ENCODE measurements at regions not wholly inside any gene's neighbourhood (a gene's known extent, or its start where the extent isn't known, plus 50 kb on each side); places are given as distances from the start of the nearest gene placed in this dataset.
"Not testable (repeated sequence)": the region's sequence is repeated elsewhere in the genome, so short reads cannot be mapped to it uniquely, and the experiment has no call there.

DNA sequence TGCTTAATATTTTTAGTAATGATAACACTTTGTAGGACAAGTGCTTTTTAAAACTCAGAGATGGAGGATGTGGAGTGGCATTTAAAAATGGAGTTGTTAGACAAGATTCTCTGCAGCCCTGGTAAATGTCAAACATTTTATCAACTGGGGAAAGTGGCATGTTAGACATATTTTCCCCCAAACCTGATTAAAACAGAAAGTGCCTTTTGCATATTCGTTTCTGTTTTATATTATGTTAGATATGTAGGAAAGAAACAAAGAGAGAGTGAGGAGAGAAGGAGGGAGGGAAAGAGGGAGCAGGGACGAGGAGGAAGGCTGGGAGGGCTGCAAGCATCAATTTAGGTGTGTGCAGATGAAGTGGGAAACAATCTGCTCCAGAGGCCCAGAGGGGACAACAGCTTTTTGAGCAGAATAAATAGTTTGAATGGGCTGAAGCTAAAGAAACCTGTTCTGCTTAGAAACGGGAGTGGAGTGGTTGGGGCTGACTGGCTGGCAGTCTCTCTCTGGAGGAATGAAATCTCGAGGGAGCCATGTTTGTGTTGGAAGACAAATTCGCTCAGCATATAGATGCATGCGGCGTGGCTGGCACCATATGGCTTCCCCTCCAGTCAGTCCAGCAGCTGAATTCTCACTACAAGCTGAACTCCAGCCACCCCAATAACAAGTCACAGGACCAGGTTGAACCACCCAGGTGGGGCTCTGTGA is 502.2 kb downstream of the AJAP1 start:
- DNase-seq = no peak

DNA sequence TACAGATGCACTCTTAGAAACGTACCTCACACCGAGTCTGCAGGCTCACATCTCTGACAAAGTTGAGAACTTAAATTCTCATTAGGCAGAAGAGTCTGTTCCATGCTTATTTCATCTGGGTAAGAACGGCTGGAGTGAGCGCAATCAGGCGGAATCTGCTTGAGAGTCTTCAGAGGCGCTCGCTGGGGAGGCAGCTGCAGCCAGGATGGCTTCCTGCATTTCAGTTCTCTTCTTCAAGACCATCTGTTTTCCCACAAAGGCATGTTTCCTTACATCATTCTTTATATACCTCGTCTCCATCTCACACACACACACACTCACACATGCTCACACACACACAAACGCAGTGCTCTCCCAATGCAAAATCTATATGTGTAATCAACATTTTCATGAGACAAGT is 497.1 kb downstream of the AJAP1 start:
- DNase-seq = no peak

DNA sequence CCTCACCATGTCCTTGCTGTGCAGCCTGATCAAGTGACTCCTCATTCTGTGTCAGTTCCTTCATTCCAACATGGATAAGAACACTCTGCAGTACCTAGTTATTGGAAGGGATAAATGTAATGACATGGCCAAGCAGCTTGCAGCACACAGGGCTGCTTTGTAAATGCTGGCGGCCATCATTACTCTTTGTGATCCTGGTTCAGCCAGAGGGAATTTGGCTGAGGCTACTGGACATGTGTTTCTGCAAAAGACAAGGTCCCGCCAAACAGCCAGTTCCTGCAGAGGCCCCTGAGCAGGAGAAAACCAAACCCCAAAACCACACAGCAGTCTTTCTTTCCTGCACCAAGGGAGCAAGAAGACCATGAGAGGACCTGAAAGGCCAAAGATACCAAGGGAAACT is 495.8 kb downstream of the AJAP1 start:
- no peak for DNase-seq

DNA sequence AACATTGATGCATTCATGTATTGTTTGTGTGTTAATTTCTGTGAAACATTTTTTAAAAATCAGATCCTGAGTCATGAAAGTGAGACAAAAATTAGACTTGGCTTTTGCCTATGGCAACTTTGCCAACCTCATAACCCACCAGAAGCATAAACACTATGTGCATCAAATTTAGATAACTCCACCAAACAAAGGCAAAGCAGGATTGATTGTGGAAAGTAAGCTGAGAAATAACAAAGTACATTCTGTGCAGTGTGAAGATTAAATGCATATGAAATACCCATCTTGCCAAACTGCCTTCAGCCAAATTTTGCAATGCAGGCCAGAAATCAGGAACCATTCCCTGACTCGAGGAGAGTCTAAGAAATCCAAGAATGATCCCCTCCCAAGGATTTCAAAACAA is 493.4 kb downstream of the AJAP1 start:
- DNase-seq = no peak

DNA sequence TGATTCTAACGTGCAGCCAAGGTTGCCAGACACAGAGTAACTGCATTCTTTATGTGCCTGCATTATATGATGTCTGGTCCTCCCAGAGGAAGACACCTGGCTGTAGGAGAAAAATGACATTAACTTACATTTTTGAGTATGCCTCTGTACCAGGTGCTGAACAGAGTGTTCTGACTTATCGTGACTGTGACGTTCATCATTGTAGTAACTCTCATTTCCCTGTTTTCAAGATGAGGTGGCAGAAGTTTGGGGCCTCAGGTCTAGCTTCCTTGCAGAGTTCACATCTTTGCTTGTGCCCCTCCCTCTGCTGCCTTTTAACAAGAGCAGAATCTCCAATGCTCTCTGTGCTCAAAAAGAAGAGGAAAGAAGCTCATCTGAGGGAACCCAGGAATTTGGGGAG is 488.0 kb downstream of the AJAP1 start:
- DNase-seq = no peak

DNA sequence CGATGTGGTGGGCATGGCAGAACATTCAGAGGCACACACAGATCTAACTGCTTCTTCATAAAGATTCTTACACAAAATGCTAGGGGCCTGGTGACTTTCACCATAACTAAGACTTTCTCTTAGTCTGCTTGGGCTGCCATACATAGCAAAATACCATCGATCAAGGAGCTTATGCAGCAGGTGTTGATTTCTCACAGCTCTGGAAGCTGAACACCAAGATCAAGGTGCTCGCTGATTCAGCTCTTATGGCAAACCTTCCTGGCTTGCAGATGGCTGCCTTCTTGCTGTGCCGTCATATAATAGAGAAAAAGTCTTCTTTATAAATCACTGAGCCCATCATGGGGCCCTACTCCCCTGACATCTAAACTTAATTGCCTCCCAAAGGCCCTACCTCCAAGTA is 487.3 kb downstream of the AJAP1 start:
- DNase-seq = no peak

DNA sequence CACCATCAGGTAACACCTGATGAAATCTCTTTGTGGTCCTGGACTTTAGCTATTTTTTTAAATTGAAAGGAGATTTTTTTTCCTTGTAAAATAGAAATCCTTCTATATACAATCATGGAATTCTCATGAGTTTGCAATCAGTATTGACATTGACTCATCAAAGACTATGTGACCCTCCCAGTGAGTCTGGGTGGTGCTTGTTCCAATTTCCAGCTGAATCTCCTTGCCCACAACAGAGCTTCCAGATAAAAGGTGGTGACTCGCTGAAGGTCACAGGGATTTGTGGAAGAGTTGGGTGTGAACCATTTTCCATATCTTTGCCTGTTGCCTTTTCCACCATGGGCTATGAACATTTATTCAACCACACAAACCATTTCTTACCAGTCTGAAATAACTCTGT is 486.6 kb downstream of the AJAP1 start:
- no peak for DNase-seq

DNA sequence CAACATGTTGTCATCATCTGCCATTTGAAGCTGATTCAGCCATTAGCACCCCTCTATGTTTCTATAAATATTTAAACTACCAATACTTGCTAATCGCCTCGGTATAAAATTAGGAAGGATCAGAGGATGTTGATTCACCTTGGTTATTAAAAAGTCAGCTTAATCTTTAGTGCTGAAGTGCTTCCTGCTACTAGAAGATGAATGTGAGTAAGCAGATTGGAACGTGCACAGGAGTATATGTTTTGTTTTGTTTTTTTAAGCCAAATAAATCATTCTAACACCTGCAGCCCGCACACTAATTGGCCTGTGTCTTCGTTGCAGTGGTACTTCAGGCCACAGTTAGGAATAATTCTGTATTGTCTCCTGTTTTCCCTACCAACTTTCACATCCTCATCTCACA is 485.7 kb downstream of the AJAP1 start:
- DNase-seq = no peak

DNA sequence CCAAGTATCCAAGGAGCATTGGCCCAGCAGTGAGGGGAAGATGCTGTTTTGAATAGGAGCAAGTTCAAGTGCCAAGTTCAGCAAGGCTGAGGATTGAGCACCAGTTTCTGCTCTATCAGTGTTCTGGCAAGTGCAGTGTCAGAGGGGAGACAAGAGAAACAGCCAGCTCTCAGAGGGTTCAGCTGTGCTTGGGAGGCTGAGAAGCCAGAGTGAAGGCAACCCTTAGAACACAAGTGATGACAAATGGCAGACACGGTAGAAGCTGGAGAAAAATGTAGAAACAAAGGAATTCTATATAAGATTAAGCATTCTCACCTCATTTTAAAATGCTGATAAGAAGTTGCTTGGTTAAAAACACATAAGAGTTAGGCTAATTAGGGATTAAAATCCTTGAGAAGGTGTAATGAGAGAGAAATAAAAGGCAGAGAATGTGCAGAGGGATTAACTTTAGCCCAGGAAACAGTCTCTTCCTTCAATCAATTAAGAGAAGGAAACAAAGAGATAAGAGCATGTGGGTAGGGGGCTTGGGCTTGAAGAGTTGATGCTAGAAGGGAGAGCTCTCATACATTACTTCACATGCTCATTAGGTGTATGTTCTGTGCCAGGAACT is 475.4 kb downstream of the AJAP1 start:
- DNase-seq = no peak

DNA sequence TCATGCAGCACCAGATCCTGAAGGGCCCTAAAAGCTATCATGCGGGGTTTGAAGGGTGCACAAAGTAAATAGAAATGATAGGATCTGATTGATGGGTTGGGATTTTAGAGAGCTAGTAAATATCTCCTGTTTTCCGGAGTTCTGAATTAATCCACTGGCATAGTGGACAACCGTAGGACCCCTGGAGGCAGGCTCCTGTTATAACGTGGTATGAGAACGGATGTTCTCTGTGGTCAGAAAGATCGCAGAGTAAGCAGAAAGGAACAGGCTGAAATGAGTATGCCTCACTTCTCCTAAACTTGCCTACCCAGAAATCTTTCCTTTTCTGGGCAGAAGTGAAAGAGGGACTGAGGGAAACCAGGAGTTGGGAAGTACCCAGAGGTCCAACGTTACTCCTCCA is 470.8 kb downstream of the AJAP1 start:
- no peak for DNase-seq

DNA sequence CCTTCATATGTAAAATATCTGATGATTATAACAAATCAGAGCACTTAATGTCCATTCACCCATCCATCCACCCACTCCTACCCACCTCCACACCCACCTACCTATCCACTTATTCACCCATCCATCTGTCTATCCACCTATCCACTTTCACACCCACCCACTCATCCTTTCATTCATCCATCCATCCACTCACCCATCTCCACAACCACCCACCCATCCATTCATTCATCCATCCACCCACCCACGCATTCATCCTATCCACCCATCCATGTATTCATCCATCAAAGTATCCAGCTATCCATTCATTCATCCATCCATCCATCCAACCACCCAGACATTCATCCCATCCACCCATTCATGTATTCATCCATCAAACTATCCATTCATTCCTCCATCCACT is 466.1 kb downstream of the AJAP1 start:
- no peak for DNase-seq

DNA sequence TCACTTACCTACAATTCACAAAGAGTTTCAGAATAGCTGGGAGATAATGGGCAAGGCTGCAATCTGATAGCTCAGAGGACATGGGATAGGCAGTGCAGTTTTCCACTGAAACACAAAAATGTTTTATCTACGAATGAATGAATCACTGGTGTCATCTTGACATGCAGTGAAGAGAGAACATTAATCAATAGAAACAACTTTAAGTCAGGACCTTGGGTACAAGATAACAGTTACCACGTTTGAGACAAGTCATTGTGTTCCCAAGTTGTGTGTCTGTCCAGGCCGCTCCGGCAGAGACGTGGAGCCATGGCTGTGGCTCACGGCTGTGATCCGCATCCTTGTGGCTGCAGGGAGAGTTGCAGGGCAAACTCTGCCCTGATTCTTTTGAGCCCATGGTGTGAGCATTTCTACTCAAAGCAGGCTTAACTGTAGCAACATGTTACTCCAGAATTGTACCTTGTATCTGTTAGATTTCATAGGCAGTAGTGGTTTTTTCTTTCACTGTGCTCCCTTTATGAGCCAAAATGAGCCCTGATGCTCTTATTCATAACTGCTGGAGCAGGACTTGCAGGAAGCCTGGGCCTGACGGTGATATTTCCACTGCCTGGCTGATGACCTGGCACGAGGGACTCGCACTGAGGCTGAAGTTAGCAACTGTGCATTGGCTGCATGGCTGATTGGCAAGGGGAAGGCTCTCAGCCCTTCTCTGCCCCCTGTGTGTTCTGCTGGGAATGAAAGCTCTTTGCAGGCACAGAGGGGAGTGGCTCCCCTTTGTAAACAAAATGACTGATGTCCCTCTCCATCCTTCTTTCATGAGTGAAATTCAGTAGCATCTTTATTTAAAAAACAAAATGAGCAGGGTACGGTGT is 465.2 kb downstream of the AJAP1 start:
- no peak for DNase-seq

DNA sequence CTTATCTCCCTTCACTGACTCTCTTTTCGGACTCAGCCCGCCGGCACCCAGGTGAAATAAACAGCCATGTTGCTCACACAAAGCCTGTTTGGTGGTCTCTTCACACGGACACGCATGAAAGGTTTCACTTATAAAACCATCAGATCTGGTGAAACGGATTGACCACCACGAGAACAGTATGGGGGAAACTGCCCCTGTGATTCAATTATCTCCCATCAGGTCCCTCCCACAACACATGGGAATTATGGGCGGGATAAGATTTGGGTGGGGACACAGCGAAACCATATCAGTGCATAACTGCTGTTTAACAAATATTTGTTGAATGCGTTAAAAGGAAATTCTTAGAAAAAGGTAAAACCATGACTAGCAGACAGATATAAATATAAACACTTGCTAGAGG is 464.4 kb downstream of the AJAP1 start:
- DNase-seq = not testable (repeated sequence)

DNA sequence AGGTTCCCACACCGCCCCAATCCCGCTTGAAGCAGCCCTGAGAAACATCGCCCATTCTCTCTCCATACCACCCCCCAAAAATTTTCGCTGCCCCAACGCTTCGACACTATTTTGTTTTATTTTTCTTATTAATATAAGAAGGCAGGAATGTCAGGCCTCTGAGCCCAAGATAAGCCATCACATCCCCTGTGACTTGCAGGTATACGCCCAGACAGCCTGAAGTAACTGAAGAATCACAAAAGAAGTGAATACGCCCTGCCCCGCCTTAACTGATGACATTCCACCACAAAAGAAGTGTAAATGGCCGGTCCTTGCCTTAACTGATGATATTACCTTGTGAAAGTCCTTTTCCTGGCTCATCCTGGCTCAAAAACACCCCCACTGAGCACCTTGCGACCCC is 463.9 kb downstream of the AJAP1 start:
- not testable (repeated sequence) for DNase-seq

DNA sequence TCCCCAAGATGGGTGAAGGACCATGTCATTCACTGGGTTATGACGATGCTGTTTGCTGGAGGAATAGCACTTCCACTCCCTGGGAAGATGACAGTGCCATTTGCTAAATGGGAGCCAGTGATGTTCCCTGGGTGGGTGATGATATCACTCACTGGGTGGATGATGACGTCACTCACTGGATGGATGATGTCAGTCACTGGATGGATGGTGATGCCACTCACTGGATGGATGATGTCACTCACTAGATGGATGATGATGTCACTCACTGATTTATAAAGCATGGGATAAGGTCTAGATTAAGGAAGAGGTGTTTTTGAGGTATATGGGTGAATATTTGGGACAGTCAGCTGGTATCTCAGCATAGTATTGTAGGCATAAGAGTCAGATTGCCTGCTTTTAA is 457.2 kb downstream of the AJAP1 start:
- DNase-seq = no peak

DNA sequence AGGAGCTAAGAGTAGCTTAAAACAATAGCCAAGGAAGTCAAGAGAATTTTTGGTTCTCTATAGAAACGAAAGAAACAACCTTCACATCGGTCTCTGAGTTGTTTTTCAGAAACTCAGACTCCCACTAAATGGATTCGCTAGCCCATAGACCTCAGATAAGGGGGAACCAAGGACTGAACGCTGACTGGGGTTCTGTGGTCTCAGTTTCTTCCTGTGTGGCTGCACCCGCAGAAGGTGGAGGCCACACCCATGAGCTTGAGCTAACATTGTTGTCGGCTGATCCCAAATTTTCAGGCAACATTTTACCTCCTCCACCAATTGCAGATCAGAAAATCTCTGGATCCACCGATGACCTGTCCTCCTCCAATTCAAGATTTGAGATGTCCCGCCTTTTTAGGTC is 456.1 kb downstream of the AJAP1 start:
- no peak for DNase-seq

DNA sequence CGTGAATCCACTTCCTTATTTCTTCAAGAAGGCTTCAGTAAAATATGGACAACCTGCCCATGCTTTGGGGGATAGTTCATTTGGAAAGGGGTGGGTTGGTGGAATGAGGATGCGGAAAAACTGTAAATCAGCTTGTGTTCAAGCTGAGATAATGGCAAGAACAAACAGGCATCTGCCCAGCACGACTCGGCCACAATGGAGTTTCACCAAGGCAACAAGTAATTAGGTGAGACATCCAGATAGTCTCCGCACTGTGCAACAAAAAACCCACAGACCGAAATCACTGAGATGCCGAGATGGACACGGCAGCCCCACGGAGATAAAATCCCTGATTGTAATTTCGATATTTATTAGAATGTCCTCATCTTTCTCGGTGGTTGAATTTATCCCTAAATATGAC is 455.2 kb downstream of the AJAP1 start:
- no peak for DNase-seq

DNA sequence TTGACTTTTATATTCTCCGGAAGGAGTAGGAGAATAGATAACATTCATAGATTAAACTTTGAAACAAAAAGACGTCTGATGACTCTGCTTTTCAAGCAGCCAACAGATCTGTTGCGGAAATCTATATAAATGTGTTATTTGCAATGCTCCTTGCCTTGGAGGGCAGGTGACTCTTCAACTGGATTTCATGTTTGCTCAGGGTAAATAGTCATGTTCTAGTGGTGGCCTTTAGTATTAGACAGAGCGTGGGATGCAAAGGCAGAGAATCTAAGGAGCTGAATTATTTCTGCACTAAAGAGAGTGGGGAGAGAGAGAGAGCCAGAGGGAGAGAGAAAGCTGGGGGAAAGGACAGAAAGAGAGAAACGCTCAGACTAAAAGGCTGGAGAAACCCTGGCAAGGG is 454.3 kb downstream of the AJAP1 start:
- DNase-seq = no peak

DNA sequence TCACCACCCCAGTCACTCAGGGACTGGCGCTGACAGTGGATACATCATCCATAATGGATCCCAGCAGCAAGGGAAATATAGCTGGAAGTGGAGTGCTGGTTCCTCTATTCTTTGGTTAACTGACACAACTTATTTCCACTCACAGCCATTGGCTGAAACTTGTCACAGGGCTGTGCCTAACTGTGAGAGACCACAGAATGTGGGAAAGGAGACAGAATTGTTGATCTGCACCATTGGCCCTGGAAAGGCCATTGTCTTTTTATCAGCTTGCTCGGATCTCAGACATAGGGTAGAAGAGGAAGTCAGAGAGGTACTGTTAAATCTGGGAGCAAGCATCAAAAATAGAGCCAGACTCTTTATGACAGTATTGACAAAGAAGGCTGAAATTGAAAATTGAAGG is 451.3 kb downstream of the AJAP1 start:
- no peak for DNase-seq

DNA sequence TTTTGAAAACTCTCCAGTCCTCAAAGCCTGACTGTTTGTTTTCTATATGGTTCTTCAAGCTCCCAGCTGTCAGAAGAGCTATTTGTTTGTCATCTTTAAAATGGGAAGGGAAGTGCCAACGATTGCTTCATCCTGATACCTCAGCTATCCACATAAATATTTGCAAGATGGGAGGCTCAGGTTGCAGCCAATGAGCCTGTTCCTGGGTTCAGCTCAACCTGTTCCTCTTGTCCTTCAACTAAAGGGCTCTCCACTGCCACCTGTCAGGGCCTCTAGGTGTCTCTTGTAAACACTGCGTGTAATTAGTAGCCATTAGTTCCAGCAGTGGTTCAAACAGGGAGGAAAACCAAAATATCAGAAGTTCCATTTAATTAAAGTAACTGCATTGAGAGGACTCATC is 445.1 kb downstream of the AJAP1 start:
- DNase-seq = no peak

DNA sequence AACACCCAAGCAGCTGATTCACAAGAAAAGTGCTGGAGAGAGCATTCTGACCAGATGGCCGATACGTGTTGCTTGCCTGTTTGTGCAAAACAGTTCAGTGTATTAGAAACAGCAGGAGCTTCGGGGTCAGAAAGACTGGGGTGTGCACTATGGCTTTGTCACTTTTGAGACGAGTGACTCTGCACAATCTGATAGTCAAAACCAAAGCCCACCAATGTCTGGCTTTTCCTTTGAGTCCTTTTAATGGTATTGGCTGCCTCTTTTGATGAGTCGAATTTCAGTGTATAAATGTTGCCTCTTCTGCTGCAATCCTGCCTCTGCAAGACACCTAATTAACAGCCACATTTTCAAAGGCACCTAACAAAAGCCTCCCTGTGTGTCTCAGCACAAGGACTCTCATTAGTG is 444.6 kb downstream of the AJAP1 start:
- DNase-seq = no peak

DNA sequence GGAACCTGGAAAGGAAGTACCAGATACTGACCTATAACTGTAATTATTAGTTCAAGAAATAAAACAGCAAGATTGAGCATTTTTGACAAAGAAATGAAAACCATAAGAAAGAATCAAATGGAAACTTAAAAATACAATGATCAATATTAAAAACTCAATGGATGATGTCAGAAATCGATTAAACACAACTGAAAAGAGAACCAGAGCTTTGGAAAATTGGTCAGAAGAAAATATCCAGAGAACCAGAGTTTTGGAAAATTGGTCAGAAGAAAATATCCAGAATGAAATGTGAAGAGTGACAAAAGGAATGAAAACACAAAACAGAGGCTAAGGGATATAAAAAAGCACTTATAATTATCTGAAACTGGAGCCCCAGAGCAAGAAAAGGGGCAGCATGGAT is 438.6 kb downstream of the AJAP1 start:
- DNase-seq = no peak

DNA sequence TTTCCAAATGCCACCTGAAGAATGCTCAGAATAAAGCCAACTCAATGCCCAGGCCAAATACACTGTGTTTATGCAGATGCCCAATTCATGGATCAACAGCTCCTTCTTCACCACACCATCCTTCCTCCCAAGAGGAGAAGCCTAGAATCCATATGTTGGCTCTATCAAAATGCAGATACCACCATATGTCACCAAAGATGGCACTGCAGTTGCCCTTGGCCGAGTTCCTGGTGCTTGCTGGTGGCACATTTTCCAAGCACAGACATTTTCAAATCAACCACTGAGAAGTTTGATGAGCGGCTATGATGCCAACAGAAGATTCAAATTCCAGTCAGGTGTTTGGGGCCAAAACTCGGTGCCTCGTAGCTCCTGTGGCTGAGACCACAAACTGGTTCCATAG is 430.3 kb downstream of the AJAP1 start:
- DNase-seq = no peak

DNA sequence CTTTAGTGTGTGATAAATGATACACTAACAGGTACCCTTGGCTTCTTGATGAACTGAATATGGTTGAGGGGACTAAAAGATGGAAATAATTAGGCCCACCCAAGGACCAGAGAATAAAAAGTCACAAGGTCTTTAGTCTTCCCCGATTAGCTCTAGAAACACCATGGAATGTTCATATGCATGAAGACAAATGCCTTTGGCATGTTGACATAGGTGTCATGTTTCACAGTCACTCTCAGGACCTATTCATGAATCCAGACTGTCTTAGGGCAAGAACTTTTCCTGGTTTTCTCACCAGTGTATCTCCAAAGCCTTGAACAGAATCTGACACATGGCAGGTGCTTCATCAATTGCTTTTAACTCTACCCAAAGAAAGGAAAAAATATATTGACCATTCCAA is 412.8 kb downstream of the AJAP1 start:
- DNase-seq = no peak
